ENCODE measurements at regions not wholly inside any gene's neighbourhood (a gene's known extent, or its start where the extent isn't known, plus 50 kb on each side); places are given as distances from the start of the nearest gene placed in this dataset.

- no peak overlapping the region for H3K4me3 ChIP-seq (ENCODE audit: low read depth, low read length)
- no peak for TF ChIP-seq CTCF (conservative IDR thresholded peaks at IDR 0.05; ENCODE audit: low read depth, low read length)
- DNase-seq (ENCODE audit: low read depth), result no peak
Observed at GRCh38 chr16:87249425-87249824, 67.8 kb downstream of the C16orf95 start.

GRCh38 chr16:87250431-87250960 lies 66.7 kb downstream of the C16orf95 start:
- no peak for DNase-seq (ENCODE audit: low read depth)
- H3K4me3 ChIP-seq (ENCODE audit: low read depth, low read length), result no peak overlapping the region
- TF ChIP-seq CTCF (conservative IDR thresholded peaks at IDR 0.05; ENCODE audit: low read depth, low read length), result no peak

GRCh38 chr16:87252269-87252970 lies 64.8 kb downstream of the C16orf95 start:
- no peak for DNase-seq (ENCODE audit: low read depth)
- no peak for TF ChIP-seq CTCF (conservative IDR thresholded peaks at IDR 0.05; ENCODE audit: low read depth, low read length)

More at GRCh38 chr16:87252269-87252970, 64.8 kb downstream of the C16orf95 start:
- H3K4me3 ChIP-seq (ENCODE audit: low read depth, low read length), result no peak overlapping the region
